Eye (tissue), 1 donor: ENCODE measurements at regions not wholly inside any gene's neighbourhood (a gene's known extent, or its start where the extent isn't known, plus 50 kb on each side); places are given as distances from the start of the nearest gene placed in this dataset.

Experiments used
- DNase-seq: peaks from one replicate; pipeline ENCODE4 v3.0.0-alpha.2; 2015

DNA sequence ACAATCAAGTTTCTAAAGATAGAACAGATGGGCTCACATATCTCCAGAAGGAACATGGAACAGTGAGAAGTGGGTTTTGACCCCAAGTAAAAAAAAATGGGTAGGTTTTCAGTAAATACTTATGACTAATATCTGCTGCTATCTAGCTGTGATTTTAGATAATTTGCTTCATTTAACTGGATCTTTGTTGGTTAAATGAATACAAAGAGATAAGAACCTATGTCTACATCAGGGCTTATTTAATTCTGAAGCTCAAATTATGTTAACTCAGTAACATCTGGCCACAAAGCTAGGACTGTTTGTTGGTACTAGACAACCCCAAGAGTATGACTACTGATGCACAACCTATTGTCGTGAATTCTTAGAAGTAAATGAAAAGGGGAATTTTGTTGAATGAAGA, 144.4 kb upstream of the SESN3 start:
- no peak for DNase-seq

DNA sequence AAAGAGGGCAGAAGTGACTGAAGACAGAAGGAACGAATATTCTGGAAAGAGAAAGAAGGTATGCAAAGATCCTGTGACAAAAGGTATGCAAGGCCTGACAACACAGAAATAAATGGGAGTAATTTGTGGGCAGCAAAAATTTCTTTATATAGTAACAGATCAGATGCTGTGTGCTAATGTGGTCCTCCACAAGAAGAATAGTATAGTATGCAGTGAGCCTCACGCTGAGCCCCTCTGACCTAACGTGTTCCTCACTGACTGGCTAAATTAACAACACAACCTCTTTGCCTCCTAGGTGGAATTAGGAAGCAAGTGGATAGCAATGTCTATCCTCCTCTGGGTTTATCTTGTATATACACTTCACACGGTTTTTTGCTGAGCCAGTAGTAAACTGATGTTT, 143.1 kb upstream of the SESN3 start:
- DNase-seq: no peak

DNA sequence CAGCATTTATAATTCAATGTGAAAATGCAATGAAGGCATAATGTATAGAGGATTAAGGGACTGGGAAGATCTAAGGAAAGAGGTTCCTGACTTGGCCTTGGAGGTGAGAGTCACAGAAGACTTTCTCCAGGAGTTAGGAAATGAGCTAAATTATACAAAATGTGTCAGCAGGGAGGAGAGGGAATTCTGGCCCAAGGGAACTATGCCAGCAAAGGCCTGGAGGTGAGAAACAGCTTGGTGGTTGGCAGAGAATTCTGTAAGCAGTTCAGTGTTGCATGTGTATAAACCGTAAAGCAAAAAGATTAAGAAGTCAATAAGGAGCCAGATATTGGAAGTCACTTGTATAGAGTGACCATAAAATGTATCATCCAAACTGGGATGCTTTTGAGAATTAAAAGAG, 142.2 kb upstream of the SESN3 start:
- DNase-seq: no peak

DNA sequence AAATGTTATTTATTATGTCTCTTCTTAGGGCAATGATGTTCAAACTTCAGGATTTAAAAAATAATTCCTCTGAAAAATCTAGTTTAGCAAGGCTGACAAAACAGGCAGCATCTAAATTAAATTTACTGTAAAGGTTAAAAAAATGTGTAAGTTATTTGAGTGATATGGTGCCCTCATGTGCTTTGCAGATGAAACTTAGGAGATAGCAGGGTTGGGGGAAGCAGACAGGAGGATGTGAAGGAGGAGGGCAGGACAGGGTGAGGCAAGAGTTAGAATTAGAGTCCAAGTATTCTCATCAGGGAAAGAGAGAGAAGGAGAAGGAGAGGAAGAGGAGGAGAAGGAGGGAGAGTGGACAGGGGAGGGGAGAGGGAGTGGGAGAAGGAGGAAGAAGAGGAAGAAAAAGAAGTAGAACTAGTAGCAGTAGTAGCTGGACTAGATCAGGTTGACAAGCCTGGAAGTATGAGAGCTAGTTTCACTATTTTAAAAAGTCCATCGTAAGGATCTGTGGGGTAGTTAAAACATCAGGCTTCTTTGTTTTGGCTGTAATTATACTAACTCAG, 141.2 kb upstream of the SESN3 start:
- no peak for DNase-seq

DNA sequence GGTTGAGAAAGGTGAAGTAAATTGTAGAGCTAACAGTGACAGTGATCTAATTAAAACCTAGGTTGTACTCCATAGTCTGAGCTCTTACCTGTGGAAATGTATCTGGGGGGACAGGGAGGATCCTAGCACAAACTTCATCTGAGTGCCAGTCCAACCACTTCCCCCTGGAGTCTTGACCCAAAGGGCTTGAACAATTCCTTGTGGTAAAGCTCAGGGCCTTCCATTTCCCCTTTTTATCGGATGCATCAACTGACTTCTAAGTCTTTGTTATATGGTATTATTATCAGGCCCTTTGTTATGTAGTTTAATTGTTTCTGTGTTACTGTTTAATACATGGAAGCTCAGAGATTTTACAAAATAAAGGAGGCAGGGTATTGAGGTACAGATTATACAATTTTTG, 140.2 kb upstream of the SESN3 start:
- DNase-seq: no peak

DNA sequence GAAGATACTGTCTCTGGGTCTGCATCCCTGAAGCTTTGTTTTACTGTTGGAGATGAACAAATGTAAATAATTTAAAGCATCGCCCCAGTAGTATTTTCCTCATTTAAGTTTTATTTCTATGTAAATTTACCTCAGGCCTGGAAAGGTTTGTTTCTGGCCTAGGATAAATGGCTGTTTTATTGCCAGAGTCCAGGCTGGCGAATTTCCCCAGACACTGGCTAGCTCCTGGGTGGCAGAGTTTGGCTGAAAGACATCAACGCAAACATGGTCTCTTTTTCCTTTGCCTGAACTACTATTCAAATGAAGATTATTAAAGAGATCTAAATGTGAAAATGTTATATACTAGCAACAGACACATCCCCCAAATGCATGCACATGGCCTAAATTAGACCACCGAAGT, 136.7 kb upstream of the SESN3 start:
- DNase-seq: no peak

DNA sequence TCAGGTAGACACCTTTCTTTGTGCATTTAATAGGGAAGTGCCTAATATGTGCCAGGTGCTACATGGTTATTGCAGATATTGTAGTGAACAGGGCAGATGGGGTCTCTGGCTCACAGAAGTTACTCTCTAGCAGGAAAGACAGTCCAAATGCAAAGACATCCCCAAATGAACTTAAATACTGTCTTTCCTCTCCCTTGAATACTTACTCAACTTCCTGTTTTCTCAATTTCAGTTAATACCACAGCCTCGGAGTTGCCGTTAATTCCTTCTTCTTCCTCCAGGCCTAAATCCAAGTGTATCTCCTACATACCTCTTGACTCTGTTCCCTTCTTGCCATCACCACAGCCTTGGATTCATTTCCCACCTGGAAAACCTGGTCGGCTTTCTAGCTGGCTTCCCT, 134.3 kb upstream of the SESN3 start:
- DNase-seq: no peak

DNA sequence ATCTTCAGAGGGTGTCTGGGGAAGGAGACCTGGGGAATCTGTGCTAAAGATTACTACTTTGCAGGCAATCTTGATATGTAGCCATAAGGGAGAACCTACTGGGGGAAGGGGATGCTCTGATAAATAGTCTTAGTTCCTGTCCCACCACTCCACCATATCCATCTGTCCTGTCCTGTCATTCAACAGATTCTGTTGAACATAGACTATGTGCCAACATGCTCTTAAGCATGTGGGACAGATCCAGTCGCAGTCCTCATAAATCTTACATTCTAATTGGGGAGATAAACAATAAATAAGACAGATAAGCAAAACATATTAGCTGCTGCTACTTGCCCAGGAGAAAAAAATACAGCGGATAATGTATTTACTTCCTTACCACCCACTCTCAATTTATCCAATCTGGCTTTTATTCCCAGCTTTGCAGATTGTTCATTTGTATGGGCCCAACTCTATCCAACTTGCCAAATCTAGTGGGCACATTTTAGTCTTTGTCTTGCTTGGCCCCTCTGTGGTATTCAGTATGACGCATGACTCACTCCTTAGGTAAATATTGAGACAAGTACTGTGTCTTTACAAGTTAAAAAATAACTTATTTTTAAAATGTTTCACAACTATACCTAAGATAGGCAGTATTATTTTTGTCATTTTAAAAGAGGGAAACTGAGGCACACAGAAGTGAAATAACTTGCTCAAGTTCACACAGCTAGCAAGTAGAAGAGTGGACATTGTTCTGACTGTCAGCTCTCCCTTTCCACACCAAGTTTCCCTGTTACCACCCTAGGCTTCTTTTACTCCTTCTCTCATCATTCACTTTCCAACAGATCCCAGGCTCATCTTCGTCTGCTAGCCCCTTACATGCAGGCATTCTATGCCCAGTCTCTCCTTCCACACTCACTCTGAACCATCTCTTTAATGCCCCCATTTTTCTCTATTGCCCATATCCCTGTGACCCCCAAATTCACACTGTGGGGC, 133.6 kb upstream of the SESN3 start:
- DNase-seq: no peak

DNA sequence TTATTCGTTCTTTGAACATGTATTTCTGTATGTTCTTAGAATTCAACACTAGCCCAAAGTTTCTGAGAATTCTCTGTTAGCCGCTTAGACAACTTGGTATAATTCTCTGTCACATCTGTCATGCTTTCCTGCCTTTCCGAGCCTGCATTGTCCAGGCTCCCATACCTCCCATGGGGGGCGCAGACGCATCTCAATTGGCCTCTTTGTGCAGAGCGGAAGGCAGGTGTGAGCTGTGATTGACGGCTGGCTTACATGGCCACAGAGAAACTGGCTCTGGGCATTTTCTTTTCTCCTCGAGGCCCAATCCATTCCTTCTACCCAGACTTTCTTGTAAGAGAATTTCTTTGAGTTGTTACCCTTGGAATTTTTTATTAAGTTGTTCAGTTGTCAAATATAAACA, 132.7 kb upstream of the SESN3 start:
- DNase-seq: peak; percentile 71

DNA sequence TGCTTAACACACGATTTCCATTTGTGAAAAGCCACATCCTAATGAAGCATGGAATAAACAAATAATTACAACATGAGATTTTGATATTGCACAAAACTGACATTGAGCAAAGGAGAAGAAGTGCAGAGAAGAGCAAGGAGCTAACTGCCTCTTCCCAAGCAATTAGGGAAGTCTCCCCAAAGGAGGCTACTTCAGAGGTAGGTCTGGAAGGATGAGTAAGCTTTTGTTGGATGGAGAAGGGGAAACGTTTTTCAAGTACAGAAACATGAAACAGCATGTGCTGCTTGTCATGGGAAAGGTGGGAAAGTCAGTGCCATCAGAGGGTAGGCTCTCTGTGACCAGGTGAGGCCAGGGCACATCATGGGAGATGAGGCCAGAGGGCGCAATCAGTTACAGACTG, 132.2 kb upstream of the SESN3 start:
- DNase-seq: no peak

DNA sequence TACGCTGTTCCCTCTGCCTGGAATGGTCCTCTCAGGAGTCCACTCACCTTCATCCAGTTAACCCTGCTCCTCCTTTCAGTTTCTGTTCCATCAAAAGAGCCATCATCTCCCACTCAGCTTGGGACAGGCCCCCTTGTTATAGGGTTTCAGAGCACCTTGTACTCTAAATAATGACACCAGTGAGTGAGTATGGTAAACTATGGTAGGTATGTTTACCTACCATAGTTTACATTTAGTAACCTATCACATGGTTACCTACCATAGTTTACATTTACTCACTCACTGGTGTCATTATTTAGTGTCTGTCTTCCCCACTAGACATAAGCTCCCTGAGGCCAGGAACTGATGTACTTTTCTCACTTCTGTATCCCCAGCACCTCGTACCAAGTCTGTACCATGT, 130.2 kb upstream of the SESN3 start:
- no peak for DNase-seq

DNA sequence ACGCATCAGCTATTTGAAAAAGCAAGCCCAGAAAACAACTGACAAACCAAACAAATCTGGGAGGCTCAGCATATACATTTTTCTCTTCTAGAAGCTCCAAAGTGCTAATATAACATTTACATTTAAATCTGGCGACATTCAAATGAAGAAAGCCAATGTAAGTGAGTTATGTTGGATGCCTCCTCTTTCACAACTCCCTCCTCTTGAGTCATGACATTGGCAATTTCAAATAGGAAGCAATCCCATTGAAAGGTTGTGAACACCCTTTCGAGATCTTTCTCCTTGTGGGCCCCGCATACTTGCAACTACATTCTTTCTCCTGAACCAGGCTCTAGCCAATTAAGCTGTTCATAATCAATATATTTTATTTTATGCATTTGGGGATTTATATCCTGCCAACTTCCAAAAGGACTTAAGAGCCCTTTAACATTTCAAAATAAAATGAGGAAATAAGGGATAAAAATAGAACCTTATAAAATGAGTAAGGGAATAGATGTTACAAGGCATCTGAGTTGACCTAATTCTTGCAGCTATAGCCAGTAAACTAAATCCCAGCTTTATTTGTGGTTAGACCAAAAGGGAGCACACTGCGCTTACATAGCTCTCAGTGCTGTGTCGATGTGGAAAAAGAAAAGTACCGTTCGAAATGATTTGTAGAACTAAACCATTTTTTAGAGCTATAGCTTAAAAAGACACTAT, 129.5 kb upstream of the SESN3 start:
- no peak for DNase-seq

DNA sequence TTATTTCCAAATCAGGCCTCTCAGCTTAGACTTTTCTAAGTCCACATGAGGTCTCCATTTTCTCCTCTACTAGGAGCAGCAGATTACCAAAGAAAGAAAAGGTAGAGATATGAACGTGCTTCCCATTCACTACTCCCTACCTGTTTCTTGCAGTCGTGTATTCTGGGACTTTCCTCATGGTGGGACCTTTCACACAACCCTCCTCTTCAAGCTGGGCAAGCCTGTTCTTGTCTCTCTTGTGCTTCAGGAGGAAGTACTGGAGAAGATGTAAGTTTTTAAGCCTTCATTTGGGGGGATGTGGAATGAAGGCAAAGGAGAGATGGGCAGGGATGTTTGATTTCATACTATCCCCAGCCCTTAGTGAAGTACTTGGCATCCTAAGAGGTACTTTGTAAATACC, 128.8 kb upstream of the SESN3 start:
- no peak for DNase-seq

DNA sequence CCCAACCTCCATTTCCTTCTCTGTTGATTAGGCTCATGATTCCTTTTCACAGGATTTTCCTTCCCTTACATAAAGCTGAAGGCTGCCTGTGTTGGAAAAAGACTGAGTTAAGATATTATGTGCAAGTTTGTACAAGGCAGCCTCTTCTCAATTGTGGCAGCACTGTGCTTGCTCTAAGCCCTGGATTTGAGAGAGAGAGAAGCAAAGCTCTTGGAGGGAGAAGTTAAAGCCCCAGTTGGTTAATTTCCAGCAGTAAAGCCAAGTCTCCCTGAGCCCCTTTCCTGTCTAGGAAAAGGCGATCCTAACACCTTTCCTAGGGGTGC, 128.3 kb upstream of the SESN3 start:
- DNase-seq: no peak

DNA sequence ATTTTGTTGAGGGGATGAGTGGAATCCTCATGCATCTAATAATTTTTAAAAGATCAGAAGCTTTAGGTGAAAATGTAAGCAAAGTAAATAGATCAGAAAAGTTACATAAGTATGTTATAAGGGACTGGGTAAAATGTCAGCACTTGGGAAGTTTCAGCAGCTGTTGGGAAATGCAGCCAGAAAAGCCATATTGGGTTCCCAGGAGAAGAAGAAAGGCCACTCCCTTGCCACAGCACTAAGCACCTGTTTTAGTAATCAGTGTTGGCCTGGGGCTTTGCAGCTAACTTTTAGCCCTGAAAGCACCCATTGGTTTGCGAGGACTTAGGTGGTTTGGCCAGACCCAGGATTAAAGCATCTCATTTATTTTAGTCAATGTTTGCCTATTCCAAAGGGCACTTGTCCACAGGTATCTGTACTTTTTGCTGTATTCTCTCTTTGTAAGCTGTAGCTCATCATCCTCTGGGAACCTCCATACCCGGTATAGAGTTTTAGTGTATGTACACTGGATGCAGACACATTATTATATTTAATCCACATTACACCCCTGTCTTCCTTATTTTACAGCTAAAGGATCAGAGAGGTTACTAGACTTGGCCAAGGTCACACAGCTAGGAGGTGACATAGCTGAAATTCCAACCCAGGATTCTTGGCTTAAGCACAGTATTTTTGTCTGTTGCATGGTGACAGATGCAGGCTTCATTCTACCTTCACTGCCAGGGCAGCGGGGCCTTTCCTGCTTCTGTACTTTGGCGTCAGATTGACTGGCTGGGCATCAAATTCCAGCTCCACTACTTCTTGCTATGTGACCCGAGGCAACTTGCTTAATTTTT, 127.7 kb upstream of the SESN3 start:
- no peak for DNase-seq

DNA sequence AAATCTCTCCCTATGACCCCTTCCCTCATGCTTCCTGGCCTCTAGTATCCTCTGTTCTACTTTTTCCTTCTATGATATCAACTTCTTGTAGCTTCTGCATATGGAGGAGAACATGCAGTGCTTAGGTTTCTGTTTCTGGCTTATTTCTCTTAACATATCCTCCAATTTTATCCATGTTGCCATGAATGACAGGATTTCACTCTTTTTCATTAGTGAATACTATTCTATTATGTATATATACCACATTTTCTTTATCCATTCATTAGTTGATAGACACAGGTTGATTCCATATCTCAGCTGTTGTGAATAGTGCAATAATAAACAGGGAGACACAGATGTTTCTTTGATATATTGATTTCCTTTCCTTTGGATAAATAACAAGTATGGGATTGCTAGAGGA, 123.3 kb upstream of the SESN3 start:
- no peak for DNase-seq

DNA sequence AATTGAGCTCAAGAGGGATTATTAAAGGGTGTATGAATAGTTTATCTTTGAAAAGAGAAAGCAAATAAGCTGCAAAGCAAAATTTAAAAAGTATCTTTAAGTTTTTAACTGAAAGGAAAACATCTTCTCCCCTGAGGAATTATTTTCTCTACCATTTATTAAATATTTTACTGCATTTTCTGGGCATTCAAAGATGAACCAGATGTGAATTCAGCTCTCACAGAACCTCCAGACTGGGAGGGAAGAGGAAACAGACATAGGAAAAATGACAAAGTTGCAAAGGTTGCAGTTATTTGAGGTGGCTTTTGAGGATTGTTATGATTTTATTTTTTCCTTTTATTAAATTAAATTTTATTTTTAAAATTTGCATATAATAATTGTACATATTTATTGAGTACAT, 122.7 kb upstream of the SESN3 start:
- no peak for DNase-seq

DNA sequence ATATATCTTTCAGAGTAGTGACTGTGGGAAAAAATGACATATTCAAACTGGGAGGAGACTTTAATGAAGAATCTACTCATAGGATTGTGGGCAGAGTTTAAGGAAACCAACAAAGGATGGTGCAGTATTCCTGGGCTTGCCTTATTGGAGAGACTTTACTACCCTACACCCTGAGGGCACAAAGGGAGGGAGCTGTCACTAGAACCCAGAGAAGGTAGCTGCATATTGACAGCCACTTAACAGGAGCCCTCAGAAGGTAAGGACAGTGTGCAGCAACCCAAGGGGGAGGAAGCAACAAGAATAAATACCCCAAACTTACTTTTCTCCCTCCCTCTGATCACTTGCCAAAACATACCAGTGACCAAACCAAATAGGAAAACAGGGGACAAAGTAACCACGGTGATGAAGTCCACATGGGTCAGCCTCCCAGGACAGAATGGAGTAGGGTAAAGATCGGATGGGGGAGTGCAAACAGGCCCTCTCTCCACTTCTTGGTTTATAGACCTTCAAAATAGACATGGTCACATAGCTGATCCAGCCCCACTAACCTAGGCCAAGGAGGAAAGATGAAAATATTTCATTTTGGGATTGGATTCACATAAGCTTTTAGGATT, 121.8 kb upstream of the SESN3 start:
- DNase-seq: no peak

DNA sequence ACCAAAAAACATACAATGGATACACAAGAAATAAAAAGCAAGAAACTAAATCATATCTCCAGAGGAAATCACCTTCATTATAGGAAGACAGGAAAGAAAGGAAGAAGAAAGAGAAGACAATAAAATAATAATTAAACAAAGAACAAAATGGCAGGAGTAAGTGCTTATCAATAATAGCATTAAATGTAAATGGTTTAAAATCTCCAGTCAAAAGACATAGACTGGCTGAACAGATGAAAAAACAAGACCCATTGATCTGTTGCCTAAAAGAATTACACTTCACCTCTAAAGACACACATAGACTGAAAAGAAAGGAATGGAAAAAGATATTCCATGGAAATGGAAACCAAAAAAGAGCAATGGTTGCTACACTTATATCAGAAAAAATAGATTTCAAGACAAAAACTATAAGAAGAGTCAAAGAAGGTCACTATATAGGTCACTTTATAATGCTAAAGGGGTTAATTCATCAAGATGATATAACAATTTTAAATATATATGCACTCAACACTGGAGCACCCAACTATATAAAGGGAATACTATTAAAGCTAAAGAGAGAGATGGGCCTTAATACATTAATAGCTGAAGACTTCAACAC, 118.4 kb upstream of the SESN3 start:
- no peak for DNase-seq

DNA sequence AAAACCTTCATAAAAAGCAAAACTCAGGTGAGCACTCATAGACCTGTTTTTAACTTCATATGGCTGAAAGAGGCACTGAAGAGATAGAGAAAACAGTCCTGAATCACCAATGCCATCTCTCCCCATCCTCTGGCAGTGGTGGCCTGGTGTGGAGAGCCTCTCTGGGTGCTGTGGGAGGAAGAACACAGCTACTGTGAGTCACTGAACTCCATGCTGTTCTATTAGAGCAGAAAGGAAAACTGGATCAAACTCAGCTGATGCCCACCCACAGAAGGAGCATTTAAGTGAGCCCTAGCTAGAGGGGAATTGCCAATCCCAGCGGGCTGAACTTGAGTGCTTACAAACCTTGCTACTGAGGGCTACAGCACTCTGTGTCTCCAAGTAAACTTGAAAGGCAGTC, 115.3 kb upstream of the SESN3 start:
- DNase-seq: no peak

DNA sequence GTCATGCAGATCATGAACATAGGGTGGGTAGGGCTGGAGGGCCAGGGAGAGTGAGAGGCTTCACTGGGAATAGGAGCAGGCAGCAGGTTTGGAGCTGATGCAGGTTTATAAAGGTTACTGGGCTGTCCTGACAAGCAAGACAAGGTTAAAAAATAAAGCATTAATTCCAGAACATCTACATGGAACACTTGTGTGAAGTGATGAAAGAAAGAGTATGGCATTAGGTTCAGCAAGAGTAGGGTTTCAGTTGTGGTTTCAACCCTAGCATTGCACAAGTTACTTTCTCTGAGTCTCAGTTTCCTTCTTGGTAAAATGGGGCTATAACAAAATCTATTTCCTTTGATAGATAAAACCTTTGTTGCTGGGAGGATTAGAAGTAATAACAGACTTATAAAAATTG, 114.6 kb upstream of the SESN3 start:
- DNase-seq: no peak

DNA sequence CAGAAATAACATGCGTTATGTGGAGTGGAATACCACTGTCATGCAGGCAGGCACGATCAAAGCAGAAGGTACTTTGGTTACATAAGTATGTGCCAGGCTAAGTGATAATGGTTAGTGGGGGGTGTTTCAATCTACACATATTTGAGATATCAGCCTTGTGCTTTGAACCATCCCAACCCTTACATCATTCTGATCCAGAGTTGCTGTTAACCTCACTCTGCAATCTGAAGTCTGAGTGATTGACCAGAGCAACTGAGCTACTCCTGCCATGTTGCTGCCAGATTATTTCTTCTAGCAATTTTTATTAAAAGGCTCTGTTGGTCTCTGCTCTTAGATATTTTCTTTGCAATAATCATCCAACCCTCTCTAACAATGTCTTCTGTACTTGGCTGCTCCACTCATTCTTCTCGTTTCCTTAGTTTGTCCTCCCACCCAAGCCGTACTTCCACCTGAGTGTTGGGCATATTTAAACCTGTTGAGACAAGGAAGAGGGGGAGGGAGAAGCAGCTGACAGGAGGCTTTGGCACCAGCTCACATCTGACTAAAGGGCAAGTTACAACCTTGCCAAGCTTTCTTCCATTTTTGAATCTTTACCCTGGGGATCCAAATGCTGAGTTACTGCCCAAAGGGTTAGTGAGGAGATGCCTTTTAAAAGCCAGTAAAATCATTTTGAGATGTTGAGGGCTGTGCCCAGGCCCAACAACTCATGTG, 114.1 kb upstream of the SESN3 start:
- no peak for DNase-seq
